Activated T-helper 17 cell treated with anti-CD3 and anti-CD28 coated beads, Interleukin-2, amount 50 U/mL, for 72 hours (primary cell): ENCODE measurements at regions not wholly inside any gene's neighbourhood (a gene's known extent, or its start where the extent isn't known, plus 50 kb on each side); places are given as distances from the start of the nearest gene placed in this dataset.

Source experiments
- ATAC-seq: fragments of 150-1000 bp; cut with Tn5 transposase; replicated peaks from 2 replicates; pipeline ENCODE4 v1.10.0; 2021; ENCODE audit warnings: mild to moderate bottlenecking, moderate library complexity
- H3K27ac Mint-ChIP-seq: one replicate; pipeline ENCODE4 v1.8.0; 2022; ENCODE audit warnings: mixed read lengths
- H3K27me3 Mint-ChIP-seq: one replicate; pipeline ENCODE4 v1.8.0; 2022; ENCODE audit warnings: mixed read lengths
- H3K36me3 Mint-ChIP-seq: one replicate; pipeline ENCODE4 v1.8.0; 2022; ENCODE audit warnings: low read depth, mild to moderate bottlenecking, mixed read lengths
- H3K4me1 Mint-ChIP-seq: one replicate; pipeline ENCODE4 v1.8.0; 2022; ENCODE audit warnings: mixed read lengths
- H3K4me3 Mint-ChIP-seq: one replicate; pipeline ENCODE4 v1.8.0; 2022; ENCODE audit warnings: mild to moderate bottlenecking, mixed read lengths
- H3K9me3 Mint-ChIP-seq: one replicate; pipeline ENCODE4 v1.8.0; 2022; ENCODE audit warnings: mixed read lengths

DNA sequence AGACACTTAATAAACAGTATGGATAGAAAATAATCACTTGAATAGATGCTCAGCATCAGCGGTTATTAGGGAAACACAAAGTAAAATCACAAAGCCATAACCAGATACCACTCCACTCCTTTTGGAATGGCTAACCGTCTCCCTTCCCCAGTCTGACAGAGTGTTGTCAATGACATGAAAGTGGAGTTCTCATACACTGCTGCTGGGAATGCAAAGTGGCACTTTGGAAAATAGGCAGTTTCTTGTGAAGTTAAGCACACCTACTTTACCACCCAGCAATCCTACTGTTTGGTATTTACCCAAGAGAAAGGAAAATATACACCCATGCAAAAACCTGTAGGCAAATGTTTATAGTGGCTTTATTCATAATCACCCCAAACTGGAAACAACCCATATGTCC is 81.0 kb upstream of the KLHL25 start:
- Mint-ChIP-seq H3K4me3 (no peak overlapping the region), H3K27ac (no peak overlapping the region), H3K9me3 (no peaks in the 10 kb centered on the region), H3K27me3 (peaks cover 20% of the 10 kb centered on the region), H3K4me1 (no peaks in the 10 kb centered on the region), H3K36me3 (no peaks in the 10 kb centered on the region)
- no peak for ATAC-seq

DNA sequence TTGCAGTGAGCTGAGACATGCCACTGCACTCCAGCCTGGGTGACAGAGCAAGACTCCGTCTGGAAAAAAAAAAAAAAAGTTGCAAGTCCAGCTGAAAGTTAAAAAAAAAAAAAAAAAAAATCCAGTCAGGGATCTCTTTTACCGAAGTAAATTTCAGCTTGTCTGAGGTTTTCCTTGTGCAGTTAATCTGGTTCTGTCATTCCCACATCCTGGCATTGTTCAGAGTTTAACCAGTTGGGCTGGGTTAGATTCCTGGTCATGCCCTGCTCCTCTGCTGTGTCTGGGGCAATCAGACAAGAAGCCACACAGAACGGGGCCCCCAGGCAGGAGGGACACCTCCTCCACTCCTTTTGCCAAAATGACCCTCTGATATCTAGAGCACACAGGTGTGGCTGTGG is 84.1 kb upstream of the KLHL25 start:
- Mint-ChIP-seq H3K4me3 (no peak overlapping the region), H3K36me3 (no peaks in the 10 kb centered on the region), H3K4me1 (no peaks in the 10 kb centered on the region), H3K27me3 (peaks cover 15% of the 10 kb centered on the region), H3K27ac (no peak overlapping the region), H3K9me3 (no peaks in the 10 kb centered on the region)
- ATAC-seq: no peak

DNA sequence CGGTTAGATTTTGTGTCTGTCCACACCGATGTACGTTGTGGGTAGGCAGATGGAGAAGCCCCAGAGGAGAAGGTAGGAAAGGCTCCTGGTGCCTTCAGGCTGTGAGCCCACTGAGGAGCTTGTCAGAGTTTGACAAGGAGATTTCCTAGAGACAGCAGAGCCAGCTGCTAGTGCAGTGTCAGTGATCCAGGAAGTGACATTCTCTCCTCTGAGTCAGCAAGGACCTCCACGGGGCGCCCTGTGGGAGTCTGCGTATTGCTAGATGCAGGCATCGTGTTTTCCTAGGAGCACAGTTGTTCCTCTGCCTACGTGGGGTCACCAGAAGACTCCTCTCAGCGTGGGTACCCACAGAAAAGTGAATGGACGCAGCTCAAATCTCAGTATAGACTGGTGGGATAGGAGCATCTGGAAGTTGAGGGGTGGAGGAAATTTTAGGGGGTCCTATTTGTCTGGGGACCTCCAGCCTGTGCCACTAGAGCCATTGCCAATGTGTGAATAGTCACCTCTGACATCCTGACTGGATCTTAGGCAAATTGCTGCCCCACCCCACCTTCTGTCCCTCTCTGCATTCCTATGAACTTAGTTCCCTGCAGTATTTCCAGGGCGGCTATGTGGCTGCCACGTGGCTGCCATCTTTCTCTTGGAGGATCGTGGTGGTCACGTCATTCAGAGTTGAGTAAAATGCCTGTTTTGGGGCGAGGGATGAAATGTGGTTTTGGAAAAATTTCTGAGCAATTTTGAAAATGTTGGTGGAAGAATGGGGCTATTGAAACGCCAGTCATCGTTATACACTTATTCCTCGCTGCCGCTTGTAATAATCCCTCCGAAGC is 84.8 kb upstream of the KLHL25 start:
- Mint-ChIP-seq H3K4me3 (no peak overlapping the region), H3K27me3 (peaks cover 13% of the 10 kb centered on the region), H3K4me1 (no peaks in the 10 kb centered on the region), H3K27ac (no peak overlapping the region), H3K36me3 (no peaks in the 10 kb centered on the region), H3K9me3 (no peaks in the 10 kb centered on the region)
- no peak for ATAC-seq

DNA sequence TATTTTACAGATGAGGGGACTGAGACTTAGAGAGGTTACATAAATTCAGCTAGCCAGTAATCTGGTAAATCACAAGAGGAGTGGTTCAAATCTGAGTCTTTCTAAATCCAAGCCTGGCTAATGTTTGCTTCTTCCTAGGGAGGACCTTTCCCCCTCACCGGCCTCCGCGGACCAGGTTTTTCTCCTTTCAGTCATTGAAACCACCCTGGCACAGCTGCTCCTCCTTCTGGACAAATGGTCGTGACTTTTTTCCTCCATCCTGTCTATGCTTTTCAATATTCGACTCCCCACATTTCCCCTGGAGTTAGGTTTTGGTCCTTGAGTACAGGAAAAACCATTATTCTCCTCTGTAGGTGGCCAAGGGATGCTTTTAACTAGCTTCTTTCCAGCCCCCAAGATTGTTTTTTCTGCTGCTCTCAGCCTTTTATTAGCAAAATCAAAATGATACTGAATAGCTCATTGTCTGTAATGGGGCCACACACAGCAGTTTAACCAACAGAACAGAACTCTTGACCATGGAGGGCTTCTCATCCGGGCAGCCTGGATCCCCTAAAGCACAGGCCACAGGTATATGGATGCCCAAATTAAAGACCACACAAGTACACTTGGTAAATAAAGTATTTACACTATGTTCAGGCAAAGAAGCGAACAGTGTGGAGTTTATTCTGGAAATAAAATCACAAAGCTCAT is 85.9 kb upstream of the KLHL25 start:
- Mint-ChIP-seq H3K4me3 (no peak overlapping the region), H3K9me3 (no peaks in the 10 kb centered on the region), H3K4me1 (no peaks in the 10 kb centered on the region), H3K27me3 (peaks cover 16% of the 10 kb centered on the region), H3K27ac (no peak overlapping the region), H3K36me3 (no peaks in the 10 kb centered on the region)
- no peak for ATAC-seq

DNA sequence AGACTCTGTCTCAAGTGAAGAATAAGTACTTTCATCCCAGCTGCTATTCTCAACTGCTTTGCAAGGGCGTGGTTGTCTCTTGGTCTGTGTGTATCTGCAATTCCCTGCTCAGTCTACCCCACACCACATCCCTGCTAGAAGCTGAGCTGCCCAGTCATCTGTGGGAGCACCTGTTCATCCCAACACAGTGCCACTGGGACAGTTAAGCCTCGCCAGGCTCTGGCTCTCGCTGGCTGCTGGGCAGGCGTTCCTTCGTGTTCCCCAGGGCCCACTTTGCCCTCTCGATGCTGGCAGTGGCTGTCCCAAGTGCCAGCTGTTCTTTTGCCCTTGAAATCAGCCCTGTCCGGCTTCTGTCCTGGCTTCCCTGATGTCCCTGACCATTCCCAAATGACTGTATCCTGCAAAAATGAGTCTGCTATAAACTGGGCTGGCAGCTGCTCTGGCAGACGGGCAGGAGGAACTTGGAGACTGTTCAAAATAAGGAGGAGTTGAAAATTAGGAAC is 91.6 kb upstream of the KLHL25 start:
- Mint-ChIP-seq H3K27ac (no peak overlapping the region), H3K36me3 (no peaks in the 10 kb centered on the region), H3K27me3 (peaks cover 12% of the 10 kb centered on the region), H3K4me1 (no peaks in the 10 kb centered on the region), H3K9me3 (no peaks in the 10 kb centered on the region), H3K4me3 (no peak overlapping the region)
- no peak for ATAC-seq

DNA sequence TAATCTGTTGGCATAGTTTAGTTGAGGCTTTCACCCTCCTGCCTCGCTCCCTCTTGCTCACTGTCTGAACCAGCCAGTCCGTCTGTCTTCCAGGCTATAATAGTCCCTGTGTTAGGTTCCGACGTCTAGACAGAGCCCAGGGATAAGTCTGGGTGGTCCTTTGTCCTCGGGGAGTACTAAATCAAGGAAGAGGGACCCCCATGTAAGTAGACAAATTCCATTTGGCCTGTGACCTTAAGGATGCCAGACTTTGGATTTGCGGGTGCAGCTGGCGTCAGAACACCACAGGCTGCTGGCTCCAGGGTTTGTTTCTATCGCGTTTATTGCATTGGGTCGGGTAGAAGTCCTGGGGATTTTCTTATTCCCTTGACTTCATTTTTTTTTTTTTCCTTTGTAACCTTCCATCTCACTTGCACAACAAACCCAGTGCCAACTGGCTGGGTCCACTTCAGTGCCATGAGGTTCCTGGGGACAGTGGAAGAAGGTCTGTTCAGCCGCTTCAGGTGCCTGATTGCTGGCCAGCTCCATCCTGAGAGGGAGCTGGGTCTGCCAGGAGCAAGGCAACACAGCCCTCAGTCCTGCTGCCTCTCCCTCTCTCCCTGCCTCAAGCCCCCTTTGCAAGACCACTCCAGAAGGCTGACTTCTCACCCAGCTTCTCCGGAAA is 95.4 kb upstream of the KLHL25 start:
- no peaks in the 10 kb centered on the region for H3K4me1 Mint-ChIP-seq
- no peaks in the 10 kb centered on the region for H3K36me3 Mint-ChIP-seq
- no peak for ATAC-seq
- H3K27ac Mint-ChIP-seq: no peak overlapping the region
- H3K9me3 Mint-ChIP-seq: no peaks in the 10 kb centered on the region
- no peak overlapping the region for H3K4me3 Mint-ChIP-seq
- peaks cover 23% of the 10 kb centered on the region for H3K27me3 Mint-ChIP-seq

DNA sequence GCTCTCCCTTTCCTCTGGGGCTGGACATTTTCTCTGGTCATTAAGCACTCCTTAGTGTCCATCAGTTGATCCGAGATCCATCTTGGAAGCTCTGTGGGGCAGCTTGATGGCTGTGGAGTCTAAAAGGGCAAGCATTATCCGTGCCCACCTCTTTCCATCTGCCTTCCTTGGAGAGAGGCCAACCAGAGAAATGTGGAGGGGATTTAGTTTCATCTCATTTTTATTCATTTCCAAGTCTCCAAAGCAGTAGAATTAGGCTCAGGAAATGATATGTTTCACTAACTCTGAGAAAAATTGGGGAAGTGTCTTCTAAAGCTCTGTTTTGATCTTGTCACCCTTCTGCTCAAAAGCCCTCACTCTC is 95.9 kb upstream of the KLHL25 start:
- no peak overlapping the region for H3K4me3 Mint-ChIP-seq
- no peaks in the 10 kb centered on the region for H3K36me3 Mint-ChIP-seq
- no peak overlapping the region for H3K27ac Mint-ChIP-seq
- H3K4me1 Mint-ChIP-seq: no peaks in the 10 kb centered on the region
- peaks cover 20% of the 10 kb centered on the region for H3K27me3 Mint-ChIP-seq
- no peak for ATAC-seq
- no peaks in the 10 kb centered on the region for H3K9me3 Mint-ChIP-seq

DNA sequence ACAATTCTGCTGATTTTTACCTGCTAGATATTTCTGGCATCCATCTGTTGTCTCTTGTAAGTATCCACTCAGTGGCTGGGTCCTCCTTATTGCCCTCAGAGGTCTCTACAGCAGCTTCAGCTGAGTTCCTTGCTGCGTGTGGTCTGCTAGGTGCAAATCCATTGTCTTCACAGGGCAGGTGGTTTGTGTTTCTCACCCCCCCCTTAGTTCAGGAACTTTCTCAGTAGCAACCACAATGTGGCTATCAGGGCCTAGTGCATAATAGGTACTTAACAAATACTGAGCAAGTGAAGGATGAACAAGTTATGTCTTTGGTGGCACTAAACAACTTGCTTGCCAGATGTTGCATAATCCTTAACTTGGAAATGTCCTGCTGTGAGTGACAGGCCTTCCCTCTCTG is 96.7 kb upstream of the KLHL25 start:
- H3K9me3 Mint-ChIP-seq: no peaks in the 10 kb centered on the region
- H3K4me3 Mint-ChIP-seq: no peak overlapping the region
- H3K4me1 Mint-ChIP-seq: peaks cover 2% of the 10 kb centered on the region
- H3K27ac Mint-ChIP-seq: no peak overlapping the region
- H3K36me3 Mint-ChIP-seq: no peaks in the 10 kb centered on the region
- peaks cover 26% of the 10 kb centered on the region for H3K27me3 Mint-ChIP-seq
- ATAC-seq: no peak

DNA sequence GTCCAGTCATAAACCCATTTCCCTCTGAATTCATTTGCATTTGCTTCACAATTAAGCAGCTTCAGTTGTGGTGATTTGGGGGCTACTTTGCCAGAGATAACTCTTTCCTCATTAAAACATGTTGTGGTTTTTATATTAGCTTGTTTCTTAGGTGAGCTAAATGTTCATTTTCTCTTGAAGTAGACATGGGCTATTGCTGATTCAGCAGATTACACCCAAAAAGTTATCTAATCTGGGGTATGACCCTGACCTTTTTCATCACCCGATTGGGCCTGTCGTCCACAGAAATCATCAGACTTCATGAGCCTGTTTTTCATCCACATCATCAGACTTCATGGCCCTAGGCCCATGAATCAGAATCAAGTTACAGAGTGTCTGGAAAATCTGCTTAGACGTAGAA is 97.5 kb upstream of the KLHL25 start:
- peaks cover 10% of the 10 kb centered on the region for H3K4me1 Mint-ChIP-seq
- H3K9me3 Mint-ChIP-seq: no peaks in the 10 kb centered on the region
- H3K27ac Mint-ChIP-seq: no peak overlapping the region
- no peak overlapping the region for H3K4me3 Mint-ChIP-seq
- H3K36me3 Mint-ChIP-seq: no peaks in the 10 kb centered on the region
- ATAC-seq: no peak
- H3K27me3 Mint-ChIP-seq: peaks cover 33% of the 10 kb centered on the region

DNA sequence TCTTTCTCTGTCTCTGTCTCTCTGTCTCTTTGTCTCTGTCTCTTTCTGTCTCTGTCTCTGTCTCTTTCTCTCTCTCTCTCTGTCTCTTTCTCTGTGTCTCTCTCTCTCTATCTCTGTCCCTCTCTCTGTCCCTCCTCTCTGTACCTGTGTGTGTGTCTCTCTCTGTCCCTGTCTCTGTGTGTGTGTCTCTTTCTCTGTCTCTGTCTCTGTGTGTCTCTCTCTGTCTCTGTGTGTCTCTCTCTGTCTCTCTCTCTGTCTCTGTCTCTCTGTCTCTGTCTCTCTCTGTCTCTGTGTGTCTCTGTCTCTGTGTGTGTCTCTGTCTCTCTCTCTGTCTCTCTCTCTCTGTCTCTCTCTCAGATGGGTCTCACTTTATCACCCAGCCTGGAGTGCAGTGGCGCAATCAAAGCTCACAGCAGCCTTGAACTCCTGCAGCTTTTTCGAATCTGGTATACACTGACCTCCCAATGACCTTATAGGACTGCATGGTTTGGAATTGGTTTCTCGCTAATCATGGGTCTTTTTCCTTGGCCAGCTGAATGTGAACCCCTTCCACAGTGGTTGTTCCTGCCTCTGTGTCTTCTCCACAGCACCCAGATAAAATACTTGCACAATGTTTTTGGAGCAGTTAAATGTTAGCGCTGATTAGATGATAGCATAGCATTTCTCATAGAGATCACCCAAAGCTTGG is 102.6 kb upstream of the KLHL25 start:
- H3K36me3 Mint-ChIP-seq: no peaks in the 10 kb centered on the region
- H3K4me1 Mint-ChIP-seq: peaks cover 14% of the 10 kb centered on the region
- ATAC-seq: no peak
- peak overlapping the region; percentile 3 for H3K27ac Mint-ChIP-seq
- H3K9me3 Mint-ChIP-seq: no peaks in the 10 kb centered on the region
- H3K27me3 Mint-ChIP-seq: peaks cover 39% of the 10 kb centered on the region
- no peak overlapping the region for H3K4me3 Mint-ChIP-seq

DNA sequence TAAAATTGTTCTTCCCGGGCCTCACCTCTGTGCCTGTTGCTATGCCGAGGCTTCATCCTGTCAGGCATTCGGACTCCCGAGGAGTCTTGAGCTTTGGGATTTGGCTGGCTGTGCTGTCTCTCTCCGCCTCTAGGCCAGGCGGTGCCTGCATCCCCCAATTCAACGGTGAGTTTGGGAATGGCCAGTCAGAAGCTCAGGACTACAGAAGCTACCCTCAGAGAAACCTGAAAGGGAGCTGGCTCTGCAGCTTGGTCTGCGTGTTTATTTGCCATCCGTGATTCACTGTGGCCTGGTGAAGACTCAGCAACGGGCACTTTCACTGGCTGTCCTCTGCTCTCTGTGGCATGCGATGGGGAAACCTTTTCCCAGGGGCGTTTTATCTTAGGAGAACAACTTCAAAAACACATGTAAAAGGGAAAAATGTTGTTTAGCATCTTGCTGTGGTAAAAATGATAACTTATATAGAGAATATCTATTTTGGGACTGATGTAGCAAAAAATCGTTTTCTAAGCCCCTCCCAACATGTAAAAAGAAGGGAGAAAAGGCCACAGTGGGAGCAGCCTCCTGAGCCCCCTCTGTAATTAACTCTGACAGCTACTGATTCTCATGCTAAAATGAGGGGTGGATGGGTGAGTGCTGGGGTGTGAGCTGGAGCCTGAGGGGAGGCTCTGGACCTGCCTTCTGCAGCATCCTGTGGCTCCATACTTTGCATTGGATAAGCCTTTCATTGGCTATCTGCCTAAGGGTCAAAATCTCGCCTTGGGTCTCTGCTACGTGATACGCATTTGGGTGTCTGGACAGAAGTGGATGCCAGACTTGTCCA is 103.4 kb upstream of the KLHL25 start:
- ATAC-seq: no peak
- peaks cover 14% of the 10 kb centered on the region for H3K4me1 Mint-ChIP-seq
- no peaks in the 10 kb centered on the region for H3K9me3 Mint-ChIP-seq
- no peak overlapping the region for H3K27ac Mint-ChIP-seq
- peaks cover 39% of the 10 kb centered on the region for H3K27me3 Mint-ChIP-seq
- H3K4me3 Mint-ChIP-seq: no peak overlapping the region
- H3K36me3 Mint-ChIP-seq: no peaks in the 10 kb centered on the region

DNA sequence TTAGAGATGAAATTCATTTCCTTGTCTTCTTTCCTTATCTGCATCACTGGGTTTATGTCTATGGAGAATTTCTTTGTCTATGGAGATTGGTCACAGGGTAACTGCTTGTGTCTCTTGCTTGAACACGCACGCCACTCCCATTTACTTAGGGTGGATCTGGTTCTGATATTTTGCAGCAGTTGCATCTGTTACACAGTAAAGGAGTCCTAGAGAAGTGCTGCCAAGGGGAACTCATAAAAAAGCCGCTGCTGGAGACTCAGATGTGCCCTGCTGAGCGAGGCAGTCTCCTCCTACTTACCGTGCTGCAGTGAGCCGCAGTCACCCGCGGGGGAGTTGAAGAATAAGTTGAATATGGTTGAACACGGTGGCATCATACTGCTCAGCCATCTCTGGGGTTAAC is 105.2 kb upstream of the KLHL25 start:
- Mint-ChIP-seq H3K4me1 (peaks cover 14% of the 10 kb centered on the region), H3K9me3 (peaks cover 4% of the 10 kb centered on the region), H3K27me3 (peaks cover 32% of the 10 kb centered on the region), H3K4me3 (no peak overlapping the region), H3K27ac (no peak overlapping the region), H3K36me3 (no peaks in the 10 kb centered on the region)
- no peak for ATAC-seq

DNA sequence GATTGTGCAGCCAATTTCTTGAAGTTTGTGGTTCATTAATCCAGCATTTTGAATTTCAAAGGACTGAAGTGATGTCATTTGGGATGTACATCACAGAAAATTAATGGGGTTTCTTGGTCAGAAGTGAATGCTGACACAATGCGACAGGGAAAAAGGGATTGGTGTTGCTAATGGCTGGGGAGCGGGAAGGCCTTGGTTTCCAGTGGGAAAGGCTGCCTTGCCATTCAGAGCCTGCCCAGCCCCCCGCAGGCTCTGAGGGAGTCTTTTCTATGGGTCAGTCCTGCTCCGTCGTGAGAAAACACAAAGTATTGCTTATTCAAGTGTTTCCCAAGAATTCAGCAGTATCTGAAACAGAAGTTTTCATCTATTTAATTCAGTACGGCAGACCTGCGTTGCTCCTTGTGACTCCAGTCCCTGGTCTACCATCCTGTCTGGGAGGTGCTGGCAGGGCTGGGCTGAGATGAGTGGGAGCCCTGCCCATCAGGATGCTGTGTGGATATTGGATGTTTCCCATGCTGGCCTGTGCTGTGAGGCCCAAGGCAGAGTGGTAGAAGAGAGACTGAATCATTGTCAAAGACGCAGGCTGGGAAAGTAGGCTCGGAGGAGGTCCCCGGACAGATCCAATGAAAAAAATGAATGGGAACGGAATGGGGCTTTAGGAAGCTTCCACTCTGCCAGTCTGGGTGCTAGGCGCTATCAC is 111.2 kb upstream of the KLHL25 start:
- Mint-ChIP-seq H3K4me3 (no peak overlapping the region), H3K9me3 (peaks cover 4% of the 10 kb centered on the region), H3K27me3 (peaks cover 4% of the 10 kb centered on the region), H3K4me1 (no peaks in the 10 kb centered on the region), H3K27ac (no peak overlapping the region), H3K36me3 (no peaks in the 10 kb centered on the region)
- no peak for ATAC-seq
